Neural cell (in vitro differentiated cells): ENCODE measurements at regions not wholly inside any gene's neighbourhood (a gene's known extent, or its start where the extent isn't known, plus 50 kb on each side); places are given as distances from the start of the nearest gene placed in this dataset.

Experiments
- H2AFZ ChIP-seq: fragments of 200-600, 300-800 bp; sonication (generic), shearing (Covaris generic); 2 replicates; pipeline ENCODE4 v1.6.0; 2014; ENCODE audit warnings: low read depth, mild to moderate bottlenecking, antibody characterized with exemption, low read length, moderate library complexity
- H3F3A ChIP-seq: fragments of 200-600 bp; shearing (Covaris generic); 2 replicates; pipeline ENCODE4 v1.6.1; 2016; ENCODE audit warnings: mild to moderate bottlenecking, moderate library complexity, mixed read lengths, antibody characterized with exemption, low read length; ENCODE audit not compliant: insufficient read depth, poor library complexity, severe bottlenecking
- H3K27ac ChIP-seq: fragments of 200-600, 300-800 bp; sonication (generic), shearing (Covaris generic); 2 replicates; pipeline ENCODE4 v1.5.1; 2014; ENCODE audit warnings: mild to moderate bottlenecking, low read length, moderate library complexity
- H3K27me3 ChIP-seq: fragments of 300-800, 200-600 bp; sonication (generic), shearing (Covaris generic); 2 replicates; pipeline ENCODE4 v1.6.0; 2014; ENCODE audit warnings: mild to moderate bottlenecking, low read depth, low read length, moderate library complexity; ENCODE audit not compliant: insufficient read depth
- H3K36me3 ChIP-seq: fragments of 300-800, 200-600 bp; sonication (generic), shearing (Covaris generic); 2 replicates; pipeline ENCODE4 v1.5.1; 2014; ENCODE audit warnings: mild to moderate bottlenecking, antibody characterized with exemption, low read length, moderate library complexity; ENCODE audit not compliant: insufficient read depth
- H3K4me2 ChIP-seq: fragments of 300-800, 200-600 bp; sonication (generic), shearing (Covaris generic); 2 replicates; pipeline ENCODE4 v1.6.0; 2014; ENCODE audit warnings: mild to moderate bottlenecking, low read length
- H3K4me3 ChIP-seq: fragments of 300-800, 200-600 bp; sonication (generic), shearing (Covaris generic); 2 replicates; pipeline ENCODE4 v1.5.1; 2014; ENCODE audit warnings: mild to moderate bottlenecking, low read length, moderate library complexity
- H3K79me2 ChIP-seq: fragments of 200-600 bp; shearing (Covaris generic); replicated peaks from 2 replicates; pipeline ENCODE4 v1.6.0; 2014; ENCODE audit warnings: mild to moderate bottlenecking, low read length, moderate library complexity; ENCODE audit not compliant: insufficient read depth
- H3K9ac ChIP-seq: fragments of 300-800, 200-600 bp; sonication (generic), shearing (Covaris generic); 2 replicates; pipeline ENCODE4 v1.6.1; 2016; ENCODE audit warnings: mild to moderate bottlenecking, low read length, mixed read lengths
- H3K9me2 ChIP-seq: fragments of 200-600 bp; shearing (Covaris generic); 2 replicates; pipeline ENCODE4 v1.6.1; 2016; ENCODE audit warnings: mild to moderate bottlenecking, low read length, mixed read lengths; ENCODE audit not compliant: insufficient read depth
- H3K9me3 ChIP-seq: fragments of 200-600, 300-800 bp; sonication (generic), shearing (Covaris generic); 2 replicates; pipeline ENCODE4 v1.6.1; 2016; ENCODE audit warnings: mild to moderate bottlenecking, mixed run types, low read length, moderate library complexity, mixed read lengths
- H4K20me1 ChIP-seq: fragments of 200-600 bp; shearing (Covaris generic); 2 replicates; pipeline ENCODE4 v1.6.1; 2016; ENCODE audit warnings: mild to moderate bottlenecking, mixed run types; ENCODE audit not compliant: insufficient read depth
- CTCF ChIP-seq: fragments of 450-650 bp; IDR thresholded peaks from 2 replicates; pipeline ENCODE4 v1.5.1; 2014; ENCODE audit warnings: antibody characterized with exemption, mild to moderate bottlenecking, moderate library complexity; ENCODE audit not compliant: poor library complexity, severe bottlenecking
- EP300 ChIP-seq: fragments of 450-650 bp; conservative IDR thresholded peaks from 2 replicates; pipeline ENCODE4 v1.6.1; 2014; ENCODE audit warnings: antibody characterized with exemption, mild to moderate bottlenecking, moderate library complexity; ENCODE audit not compliant: poor library complexity, severe bottlenecking
- EZH2 ChIP-seq: fragments of 200-600, 300-800 bp; shearing (Covaris generic), sonication (generic); IDR thresholded peaks from 2 replicates; pipeline ENCODE4 v1.6.1; 2014; ENCODE audit warnings: antibody characterized with exemption, low read length, borderline replicate concordance, mild to moderate bottlenecking; ENCODE audit not compliant: insufficient read depth, poor library complexity, severe bottlenecking
- MXI1 ChIP-seq: fragments of 450-650 bp; conservative IDR thresholded peaks from 2 replicates; pipeline ENCODE4 v1.6.1; 2014; ENCODE audit warnings: antibody characterized with exemption, mild to moderate bottlenecking; ENCODE audit not compliant: poor library complexity, severe bottlenecking
- POLR2AphosphoS5 ChIP-seq: IDR thresholded peaks from 2 replicates; pipeline ENCODE4 v1.6.1; 2012
- RAD21 ChIP-seq: fragments of 450-650 bp; conservative IDR thresholded peaks from 2 replicates; pipeline ENCODE4 v1.6.1; 2014; ENCODE audit warnings: antibody characterized with exemption, mild to moderate bottlenecking, moderate library complexity
- SMC3 ChIP-seq: fragments of 450-650 bp; conservative IDR thresholded peaks from 2 replicates; pipeline ENCODE4 v1.6.1; 2014; ENCODE audit warnings: antibody characterized with exemption, mild to moderate bottlenecking, moderate library complexity; ENCODE audit not compliant: poor library complexity
- TAF1 ChIP-seq: IDR thresholded peaks from 2 replicates; pipeline ENCODE4 v1.6.1; 2012; ENCODE audit warnings: low read depth
- TF ChIP-seq, protein P1 (sequence below): IDR thresholded peaks from 2 replicates; pipeline ENCODE4 v1.6.1; 2012; ENCODE audit warnings: borderline replicate concordance

- H3K79me2 ChIP-seq = no peaks in the 10 kb centered on the region
- no peak overlapping the region for H3K4me2 ChIP-seq
- no peaks in the 10 kb centered on the region for H3K36me3 ChIP-seq
- no peaks in the 10 kb centered on the region for H3K9me2 ChIP-seq
- no peaks in the 10 kb centered on the region for H4K20me1 ChIP-seq
- H3K27me3 ChIP-seq = no peaks in the 10 kb centered on the region
- H2AFZ ChIP-seq = no peak overlapping the region
- H3F3A ChIP-seq = no peaks in the 10 kb centered on the region
- no peak overlapping the region for H3K4me3 ChIP-seq
- TF ChIP-seq, protein P1, sequence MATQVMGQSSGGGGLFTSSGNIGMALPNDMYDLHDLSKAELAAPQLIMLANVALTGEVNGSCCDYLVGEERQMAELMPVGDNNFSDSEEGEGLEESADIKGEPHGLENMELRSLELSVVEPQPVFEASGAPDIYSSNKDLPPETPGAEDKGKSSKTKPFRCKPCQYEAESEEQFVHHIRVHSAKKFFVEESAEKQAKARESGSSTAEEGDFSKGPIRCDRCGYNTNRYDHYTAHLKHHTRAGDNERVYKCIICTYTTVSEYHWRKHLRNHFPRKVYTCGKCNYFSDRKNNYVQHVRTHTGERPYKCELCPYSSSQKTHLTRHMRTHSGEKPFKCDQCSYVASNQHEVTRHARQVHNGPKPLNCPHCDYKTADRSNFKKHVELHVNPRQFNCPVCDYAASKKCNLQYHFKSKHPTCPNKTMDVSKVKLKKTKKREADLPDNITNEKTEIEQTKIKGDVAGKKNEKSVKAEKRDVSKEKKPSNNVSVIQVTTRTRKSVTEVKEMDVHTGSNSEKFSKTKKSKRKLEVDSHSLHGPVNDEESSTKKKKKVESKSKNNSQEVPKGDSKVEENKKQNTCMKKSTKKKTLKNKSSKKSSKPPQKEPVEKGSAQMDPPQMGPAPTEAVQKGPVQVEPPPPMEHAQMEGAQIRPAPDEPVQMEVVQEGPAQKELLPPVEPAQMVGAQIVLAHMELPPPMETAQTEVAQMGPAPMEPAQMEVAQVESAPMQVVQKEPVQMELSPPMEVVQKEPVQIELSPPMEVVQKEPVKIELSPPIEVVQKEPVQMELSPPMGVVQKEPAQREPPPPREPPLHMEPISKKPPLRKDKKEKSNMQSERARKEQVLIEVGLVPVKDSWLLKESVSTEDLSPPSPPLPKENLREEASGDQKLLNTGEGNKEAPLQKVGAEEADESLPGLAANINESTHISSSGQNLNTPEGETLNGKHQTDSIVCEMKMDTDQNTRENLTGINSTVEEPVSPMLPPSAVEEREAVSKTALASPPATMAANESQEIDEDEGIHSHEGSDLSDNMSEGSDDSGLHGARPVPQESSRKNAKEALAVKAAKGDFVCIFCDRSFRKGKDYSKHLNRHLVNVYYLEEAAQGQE = no peak
- TF ChIP-seq EZH2 (no peak), SMC3 (no peak), POLR2AphosphoS5 (no peak), EP300 (no peak), TAF1 (no peak), RAD21 (no peak), MXI1 (no peak)
- no peak overlapping the region for H3K27ac ChIP-seq
- H3K9ac ChIP-seq = no peak overlapping the region
- H3K9me3 ChIP-seq = no peaks in the 10 kb centered on the region
Observed at GRCh38 chr4:178102139-178102538, 659.9 kb upstream of the AGA start.

DNA sequence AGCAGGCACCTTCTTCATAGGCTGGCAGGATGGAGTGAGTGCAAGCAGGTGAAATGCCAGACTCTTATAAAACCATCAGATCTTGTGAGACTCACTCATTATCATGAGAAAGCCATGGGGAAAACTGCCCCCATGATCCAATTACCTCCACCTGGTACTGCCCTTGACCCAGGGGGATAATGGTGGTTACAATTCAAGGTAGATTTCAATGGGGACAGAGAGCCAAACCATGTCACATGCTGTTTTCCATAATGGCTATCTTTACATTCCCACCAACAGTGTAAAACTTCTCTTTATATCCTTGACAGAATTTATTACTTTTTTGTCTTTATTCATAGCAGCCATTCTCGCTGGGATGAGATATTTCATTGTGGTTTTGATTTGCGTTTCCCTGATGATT is 663.0 kb upstream of the AGA start:
- H3K36me3 ChIP-seq = no peaks in the 10 kb centered on the region
- TF ChIP-seq POLR2AphosphoS5 (no peak), EP300 (no peak), EZH2 (no peak), TAF1 (no peak), MXI1 (no peak), CTCF (no peak), SMC3 (no peak)
- TF ChIP-seq, protein P1 = no peak
- H3K79me2 ChIP-seq = no peaks in the 10 kb centered on the region
- H2AFZ ChIP-seq = no peak overlapping the region
- no peaks in the 10 kb centered on the region for H3K9me2 ChIP-seq
- no peak overlapping the region for H3K27ac ChIP-seq
- no peaks in the 10 kb centered on the region for H3K27me3 ChIP-seq
- no peak overlapping the region for H3K4me3 ChIP-seq
- H4K20me1 ChIP-seq = no peaks in the 10 kb centered on the region
- H3K4me2 ChIP-seq = no peak overlapping the region
- no peaks in the 10 kb centered on the region for H3K9me3 ChIP-seq
- no peaks in the 10 kb centered on the region for H3F3A ChIP-seq
- H3K9ac ChIP-seq = no peak overlapping the region
